NCI-H1417 treated with DMSO at 0.1 percent for 48 hours (cell line): ENCODE measurements at regions not wholly inside any gene's neighbourhood (a gene's known extent, or its start where the extent isn't known, plus 50 kb on each side); places are given as distances from the start of the nearest gene placed in this dataset.
"Not testable (repeated sequence)": the region's sequence is repeated elsewhere in the genome, so short reads cannot be mapped to it uniquely, and the experiment has no call there.

Experiments used
- DNase-seq: peaks from one replicate; lab custom pipeline; 2025; lab: John Stamatoyannopoulos, UW

- DNase-seq = no peak
Measured at GRCh38 chr10:20399772-20400171, 497.3 kb downstream of the NEBL start.

GRCh38 chr10:20396701-20397100 is 500.4 kb downstream of the NEBL start:
- DNase-seq = no peak

GRCh38 chr10:20396205-20396604 is 500.9 kb downstream of the NEBL start:
- DNase-seq = no peak

- DNase-seq = no peak
Measured at GRCh38 chr10:20391629-20392028, 505.5 kb downstream of the NEBL start.

GRCh38 chr10:20381761-20382160 is 515.4 kb downstream of the NEBL start:
- DNase-seq = no peak

- no peak for DNase-seq
Measured at GRCh38 chr10:20380401-20380800, 516.7 kb downstream of the NEBL start.

- DNase-seq = no peak
Measured at GRCh38 chr10:20372748-20373147, 524.4 kb downstream of the NEBL start.

GRCh38 chr10:20370977-20371533 is 526.1 kb downstream of the NEBL start:
- not testable (repeated sequence) for DNase-seq

GRCh38 chr10:20369863-20370736 is 527.0 kb downstream of the NEBL start:
- no peak for DNase-seq

GRCh38 chr10:20363684-20364083 is 533.4 kb downstream of the NEBL start:
- DNase-seq = no peak

- no peak for DNase-seq
Measured at GRCh38 chr10:20355915-20356314, 539.7 kb downstream of the PLXDC2 start.

- DNase-seq = no peak
Measured at GRCh38 chr10:20355011-20355410, 538.8 kb downstream of the PLXDC2 start.

GRCh38 chr10:20354166-20354565 is 537.9 kb downstream of the PLXDC2 start:
- no peak for DNase-seq

GRCh38 chr10:20350509-20350908 is 534.3 kb downstream of the PLXDC2 start:
- DNase-seq = no peak

- DNase-seq = no peak
Measured at GRCh38 chr10:20343036-20343435, 526.8 kb downstream of the PLXDC2 start.
